HL-60 (cell line): ENCODE measurements at regions not wholly inside any gene's neighbourhood (a gene's known extent, or its start where the extent isn't known, plus 50 kb on each side); places are given as distances from the start of the nearest gene placed in this dataset.
"Not testable (repeated sequence)": the region's sequence is repeated elsewhere in the genome, so short reads cannot be mapped to it uniquely, and the experiment has no call there.

Source experiments
- DNase-seq, 2 experiments: peaks; one replicate each; pipeline ENCODE4 v3.0.0-alpha.2; 2010 to 2020; ENCODE audit warnings: low read depth in 1 of 2, low spot score in 1 of 2
- H3K27ac ChIP-seq: fragments of 250-450 bp; sonication (Bioruptor Pico); replicated peaks from 2 replicates; pipeline ENCODE4 v1.5.1; 2020; ENCODE audit warnings: mild to moderate bottlenecking, moderate library complexity
- H3K27me3 ChIP-seq: fragments of 250-450 bp; sonication (Bioruptor Pico); 2 replicates; pipeline ENCODE4 v1.5.1; 2021; ENCODE audit warnings: mild to moderate bottlenecking, moderate library complexity; ENCODE audit not compliant: insufficient read depth, poor library complexity, severe bottlenecking
- H3K4me3 ChIP-seq: replicated peaks from 2 replicates; pipeline ENCODE4 v1.5.1; 2011; ENCODE audit warnings: mild to moderate bottlenecking, control low read depth, low read length; ENCODE audit not compliant: insufficient read depth
- TF ChIP-seq, protein P1 (sequence below): IDR thresholded peaks from 2 replicates; pipeline ENCODE4 v1.6.1; 2012; ENCODE audit warnings: low read depth; ENCODE audit not compliant: insufficient replicate concordance

GRCh38 chr4:3596957-3597733, 64.9 kb upstream of the LRPAP1 start:
- H3K27me3 ChIP-seq, H3K4me3 ChIP-seq, H3K27ac ChIP-seq, DNase-seq: not testable (repeated sequence)

GRCh38 chr4:3595627-3596291, 63.5 kb upstream of the LRPAP1 start:
- H3K27ac ChIP-seq = not testable (repeated sequence)

GRCh38 chr4:3594751-3595150, 62.5 kb upstream of the LRPAP1 start:
- not testable (repeated sequence) for DNase-seq, H3K27me3 ChIP-seq, H3K4me3 ChIP-seq, H3K27ac ChIP-seq

More at GRCh38 chr4:3595627-3596291, 63.5 kb upstream of the LRPAP1 start:
- not testable (repeated sequence) for H3K4me3 ChIP-seq, DNase-seq, H3K27me3 ChIP-seq

GRCh38 chr4:3589946-3590924, 58.0 kb upstream of the LRPAP1 start:
- H3K27me3 ChIP-seq, H3K4me3 ChIP-seq, DNase-seq, H3K27ac ChIP-seq: not testable (repeated sequence)

- not testable (repeated sequence) for H3K4me3 ChIP-seq, H3K27me3 ChIP-seq, H3K27ac ChIP-seq, DNase-seq
Measured at GRCh38 chr4:3589379-3589778, 57.2 kb upstream of the LRPAP1 start.

- not testable (repeated sequence) for H3K27ac ChIP-seq, DNase-seq, H3K4me3 ChIP-seq, H3K27me3 ChIP-seq
- TF ChIP-seq, protein P1, sequence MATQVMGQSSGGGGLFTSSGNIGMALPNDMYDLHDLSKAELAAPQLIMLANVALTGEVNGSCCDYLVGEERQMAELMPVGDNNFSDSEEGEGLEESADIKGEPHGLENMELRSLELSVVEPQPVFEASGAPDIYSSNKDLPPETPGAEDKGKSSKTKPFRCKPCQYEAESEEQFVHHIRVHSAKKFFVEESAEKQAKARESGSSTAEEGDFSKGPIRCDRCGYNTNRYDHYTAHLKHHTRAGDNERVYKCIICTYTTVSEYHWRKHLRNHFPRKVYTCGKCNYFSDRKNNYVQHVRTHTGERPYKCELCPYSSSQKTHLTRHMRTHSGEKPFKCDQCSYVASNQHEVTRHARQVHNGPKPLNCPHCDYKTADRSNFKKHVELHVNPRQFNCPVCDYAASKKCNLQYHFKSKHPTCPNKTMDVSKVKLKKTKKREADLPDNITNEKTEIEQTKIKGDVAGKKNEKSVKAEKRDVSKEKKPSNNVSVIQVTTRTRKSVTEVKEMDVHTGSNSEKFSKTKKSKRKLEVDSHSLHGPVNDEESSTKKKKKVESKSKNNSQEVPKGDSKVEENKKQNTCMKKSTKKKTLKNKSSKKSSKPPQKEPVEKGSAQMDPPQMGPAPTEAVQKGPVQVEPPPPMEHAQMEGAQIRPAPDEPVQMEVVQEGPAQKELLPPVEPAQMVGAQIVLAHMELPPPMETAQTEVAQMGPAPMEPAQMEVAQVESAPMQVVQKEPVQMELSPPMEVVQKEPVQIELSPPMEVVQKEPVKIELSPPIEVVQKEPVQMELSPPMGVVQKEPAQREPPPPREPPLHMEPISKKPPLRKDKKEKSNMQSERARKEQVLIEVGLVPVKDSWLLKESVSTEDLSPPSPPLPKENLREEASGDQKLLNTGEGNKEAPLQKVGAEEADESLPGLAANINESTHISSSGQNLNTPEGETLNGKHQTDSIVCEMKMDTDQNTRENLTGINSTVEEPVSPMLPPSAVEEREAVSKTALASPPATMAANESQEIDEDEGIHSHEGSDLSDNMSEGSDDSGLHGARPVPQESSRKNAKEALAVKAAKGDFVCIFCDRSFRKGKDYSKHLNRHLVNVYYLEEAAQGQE = peak; percentile 71
Measured at GRCh38 chr4:3588517-3589194, 56.4 kb upstream of the LRPAP1 start.

DNA sequence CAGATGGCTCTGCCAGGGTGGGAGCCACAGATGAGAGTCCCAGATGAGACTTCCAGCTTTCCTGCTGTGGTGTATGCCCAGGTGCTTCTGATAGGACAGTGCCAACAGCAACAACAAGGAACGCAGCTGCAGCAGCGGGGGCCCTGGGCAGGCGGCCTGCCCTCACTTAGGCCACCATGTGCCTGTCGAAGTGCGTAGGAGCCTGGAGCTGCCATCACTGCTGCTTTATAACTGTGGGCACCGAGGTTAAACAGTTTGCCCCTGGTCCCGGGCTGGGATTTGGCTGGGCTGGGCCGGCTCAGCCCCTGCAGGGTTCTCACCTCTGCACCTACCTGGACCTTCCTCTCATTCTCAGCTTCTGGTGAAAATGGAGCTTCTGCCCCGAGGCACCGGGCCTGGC, 54.4 kb upstream of the LRPAP1 start:
- DNase-seq, H3K27ac ChIP-seq, H3K27me3 ChIP-seq, H3K4me3 ChIP-seq: not testable (repeated sequence)

DNA sequence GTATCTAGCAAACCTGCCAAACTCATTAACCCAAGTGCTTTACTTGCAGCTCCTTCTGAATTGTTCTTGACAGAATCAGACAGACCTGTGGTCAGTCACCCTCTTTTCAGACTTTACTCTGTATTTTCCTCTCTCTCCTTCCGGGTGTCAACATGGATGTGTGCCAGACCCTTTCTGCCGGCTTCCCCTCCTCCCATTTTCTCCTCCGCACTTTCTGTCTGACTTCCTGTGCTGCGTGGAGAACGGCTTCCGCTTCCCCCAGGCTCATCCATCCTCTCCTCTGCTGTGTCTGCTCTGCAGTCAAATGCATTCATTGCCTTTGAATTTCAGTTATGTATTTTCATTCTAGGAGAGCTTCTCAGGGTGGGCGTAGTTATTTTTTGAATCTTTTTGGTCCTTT, 53.3 kb upstream of the LRPAP1 start:
- not testable (repeated sequence) for H3K27ac ChIP-seq, H3K4me3 ChIP-seq, H3K27me3 ChIP-seq
- peak; percentile 23 to 35 for DNase-seq
